Upper lobe of left lung (tissue), 6 donors: ENCODE measurements at regions not wholly inside any gene's neighbourhood (a gene's known extent, or its start where the extent isn't known, plus 50 kb on each side); places are given as distances from the start of the nearest gene placed in this dataset.
A peak's percentile ranks its signal among the peaks of the same experiment; 100 is the strongest.

Experiments
- ATAC-seq, 2 donors: fragments of 200-7000 bp; cut with Tn5 transposase; one replicate each; pipeline ENCODE4 v1.9.1; 2022; ENCODE audit warnings: mild to moderate bottlenecking in 2 of 2, moderate library complexity in 2 of 2; ENCODE audit not compliant: low FRiP score in 2 of 2
- DNase-seq, 2 donors: peaks; one replicate each; pipeline ENCODE4 v3.0.0-alpha.2; 2019 to 2020
- H3K27ac ChIP-seq, 4 donors: fragments of 200-600 bp; sonication (generic); one replicate each; pipeline ENCODE4 v1.5.1; 2016 to 2019
- H3K27me3 ChIP-seq, 4 donors: fragments of 200-600 bp; sonication (generic); one replicate each; pipeline ENCODE4 v1.5.1; 2017 to 2019
- H3K36me3 ChIP-seq, 4 donors: fragments of 200-600 bp; sonication (generic); one replicate each; pipeline ENCODE4 v1.5.1; 2016 to 2019
- H3K4me1 ChIP-seq, 4 donors: fragments of 200-600 bp; sonication (generic); one replicate each; pipeline ENCODE4 v1.5.1; 2018 to 2019
- H3K4me3 ChIP-seq, 4 donors: fragments of 200-600 bp; sonication (generic); one replicate each; pipeline ENCODE4 v1.5.1; 2017 to 2019; ENCODE audit warnings: mild to moderate bottlenecking in 2 of 4, moderate library complexity in 1 of 4
- H3K9me3 ChIP-seq, 4 donors: fragments of 200-600 bp; sonication (generic); one replicate each; pipeline ENCODE4 v1.5.1; 2018 to 2019
- EP300 ChIP-seq, 4 donors: sonication (generic); formaldehyde crosslinking; IDR thresholded peaks; one replicate each; pipeline ENCODE4 v1.5.1; 2017; ENCODE audit warnings: antibody characterized with exemption in 4 of 4, control low read depth in 2 of 4
- POLR2A ChIP-seq, 4 donors: fragments of 450-650 bp; IDR thresholded peaks; one replicate each; pipeline ENCODE4 v1.5.1; 2016 to 2017; ENCODE audit warnings: antibody characterized with exemption in 4 of 4, mild to moderate bottlenecking in 2 of 4
- POLR2AphosphoS5 ChIP-seq, 2 donors: sonication (generic); formaldehyde crosslinking; IDR thresholded peaks; one replicate each; pipeline ENCODE4 v1.5.1; 2017; ENCODE audit warnings: antibody characterized with exemption in 2 of 2
- WGBS, 2 donors: methylation state at CpG; one replicate each; pipeline ENCODE4 v1.1.5; 2017 to 2018; 5-methylcytosine and 5-hydroxymethylcytosine counted together
- TF ChIP-seq, protein P1 (sequence below), 6 experiments: fragments of 450-650 bp in 4 of 6; fragments of 200-600 bp in 2 of 6; sonication (generic) in 2 of 6; IDR thresholded peaks; one replicate each; pipeline ENCODE4 v1.5.1; 2016 to 2019; ENCODE audit warnings: antibody characterized with exemption in 6 of 6
- donor health status: DM: no; HTN: no; CAD: no; lungs with moderate emphysema.
- donor health status: DM: no; HTN: yes; CAD: no; lungs with severe emphysema.

DNA sequence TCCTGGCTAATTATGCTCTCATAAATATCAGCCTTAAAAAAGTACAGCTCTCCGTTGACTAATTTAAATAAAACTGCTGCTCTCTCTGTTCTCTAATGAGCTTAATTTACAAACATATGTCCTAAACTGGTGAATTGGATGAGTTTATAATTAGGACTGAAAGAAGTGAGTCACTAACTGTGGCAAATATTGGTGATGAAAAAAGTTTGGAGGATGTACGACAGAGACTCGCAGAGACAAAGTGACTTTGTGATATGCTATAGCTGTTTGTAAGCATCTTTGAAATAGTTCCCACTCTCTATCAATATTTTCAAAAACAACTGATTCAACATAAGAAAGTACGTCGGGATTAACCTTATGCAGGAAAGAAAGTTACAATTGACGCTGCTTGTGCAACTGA is 138.9 kb upstream of the TMEFF2 start:
- no peaks in the 10 kb centered on the region for H3K27me3 ChIP-seq

GRCh38 chr2:192328297-192328696 is 133.6 kb upstream of the TMEFF2 start:
- no peaks in the 10 kb centered on the region for H3K27me3 ChIP-seq
- ATAC-seq: no peak
- 93 to 95% methylated on average over 3 of the region's 3 CpGs for WGBS, 2 donors

More for the DNA sequence above, 138.9 kb upstream of the TMEFF2 start:
- no peaks in the 10 kb centered on the region for H3K9me3 ChIP-seq
- WGBS, 2 donors: 77 to 87% methylated on average over 6 of the region's 6 CpGs
- no peak overlapping the region for H3K27ac ChIP-seq
- no peaks in the 10 kb centered on the region for H3K36me3 ChIP-seq
- no peak for TF ChIP-seq POLR2A (IDR thresholded peaks at IDR 0.05)
- no peak for TF ChIP-seq POLR2AphosphoS5 (IDR thresholded peaks at IDR 0.05)
- TF ChIP-seq, protein P1, sequence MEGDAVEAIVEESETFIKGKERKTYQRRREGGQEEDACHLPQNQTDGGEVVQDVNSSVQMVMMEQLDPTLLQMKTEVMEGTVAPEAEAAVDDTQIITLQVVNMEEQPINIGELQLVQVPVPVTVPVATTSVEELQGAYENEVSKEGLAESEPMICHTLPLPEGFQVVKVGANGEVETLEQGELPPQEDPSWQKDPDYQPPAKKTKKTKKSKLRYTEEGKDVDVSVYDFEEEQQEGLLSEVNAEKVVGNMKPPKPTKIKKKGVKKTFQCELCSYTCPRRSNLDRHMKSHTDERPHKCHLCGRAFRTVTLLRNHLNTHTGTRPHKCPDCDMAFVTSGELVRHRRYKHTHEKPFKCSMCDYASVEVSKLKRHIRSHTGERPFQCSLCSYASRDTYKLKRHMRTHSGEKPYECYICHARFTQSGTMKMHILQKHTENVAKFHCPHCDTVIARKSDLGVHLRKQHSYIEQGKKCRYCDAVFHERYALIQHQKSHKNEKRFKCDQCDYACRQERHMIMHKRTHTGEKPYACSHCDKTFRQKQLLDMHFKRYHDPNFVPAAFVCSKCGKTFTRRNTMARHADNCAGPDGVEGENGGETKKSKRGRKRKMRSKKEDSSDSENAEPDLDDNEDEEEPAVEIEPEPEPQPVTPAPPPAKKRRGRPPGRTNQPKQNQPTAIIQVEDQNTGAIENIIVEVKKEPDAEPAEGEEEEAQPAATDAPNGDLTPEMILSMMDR (IDR thresholded peaks at IDR 0.05): no peak
- no peak for TF ChIP-seq EP300 (IDR thresholded peaks at IDR 0.05)
- no peak overlapping the region for H3K4me3 ChIP-seq
- no peak for DNase-seq
- H3K4me1 ChIP-seq: no peaks in the 10 kb centered on the region
- ATAC-seq: no peak

GRCh38 chr2:192327576-192327975 is 132.8 kb upstream of the TMEFF2 start:
- ATAC-seq: no peak
- no peaks in the 10 kb centered on the region for H3K9me3 ChIP-seq

More at GRCh38 chr2:192328297-192328696, 133.6 kb upstream of the TMEFF2 start:
- Histone ChIP-seq H3K4me3 (no peak overlapping the region), H3K4me1 (no peaks in the 10 kb centered on the region), H3K36me3 (no peaks in the 10 kb centered on the region), H3K27ac (no peak overlapping the region), H3K9me3 (no peaks in the 10 kb centered on the region)
- TF ChIP-seq, protein P1 (IDR thresholded peaks at IDR 0.05): no peak
- TF ChIP-seq POLR2A (IDR thresholded peaks at IDR 0.05) (no peak), POLR2AphosphoS5 (IDR thresholded peaks at IDR 0.05) (no peak), EP300 (IDR thresholded peaks at IDR 0.05) (no peak)
- DNase-seq: no peak

GRCh38 chr2:192315543-192315942 is 120.8 kb upstream of the TMEFF2 start:
- Histone ChIP-seq H3K9me3 (peaks cover 0 to 9% (median 0%) of the 10 kb centered on the region in 4 donors), H3K27me3 (no peaks in the 10 kb centered on the region), H3K4me1 (no peaks in the 10 kb centered on the region), H3K27ac (no peak overlapping the region), H3K4me3 (no peak overlapping the region), H3K36me3 (no peaks in the 10 kb centered on the region)
- TF ChIP-seq EP300 (IDR thresholded peaks at IDR 0.05) (no peak), POLR2AphosphoS5 (IDR thresholded peaks at IDR 0.05) (no peak), POLR2A (IDR thresholded peaks at IDR 0.05) (no peak)
- TF ChIP-seq, protein P1 (IDR thresholded peaks at IDR 0.05): no peak
- DNase-seq (peak in 1 of 2 donors; percentile 51), ATAC-seq (no peak)
- WGBS, 2 donors: 90 to 96% methylated on average over 3 of the region's 3 CpGs

More at GRCh38 chr2:192327576-192327975, 132.8 kb upstream of the TMEFF2 start:
- Histone ChIP-seq H3K4me3 (no peak overlapping the region), H3K36me3 (no peaks in the 10 kb centered on the region), H3K27me3 (no peaks in the 10 kb centered on the region), H3K27ac (no peak overlapping the region), H3K4me1 (no peaks in the 10 kb centered on the region)
- TF ChIP-seq POLR2A (IDR thresholded peaks at IDR 0.05) (no peak), EP300 (IDR thresholded peaks at IDR 0.05) (no peak), POLR2AphosphoS5 (IDR thresholded peaks at IDR 0.05) (no peak)
- TF ChIP-seq, protein P1 (IDR thresholded peaks at IDR 0.05): no peak
- 62 to 77% methylated on average over 1 of the region's 1 CpG for WGBS, 2 donors
- no peak for DNase-seq

DNA sequence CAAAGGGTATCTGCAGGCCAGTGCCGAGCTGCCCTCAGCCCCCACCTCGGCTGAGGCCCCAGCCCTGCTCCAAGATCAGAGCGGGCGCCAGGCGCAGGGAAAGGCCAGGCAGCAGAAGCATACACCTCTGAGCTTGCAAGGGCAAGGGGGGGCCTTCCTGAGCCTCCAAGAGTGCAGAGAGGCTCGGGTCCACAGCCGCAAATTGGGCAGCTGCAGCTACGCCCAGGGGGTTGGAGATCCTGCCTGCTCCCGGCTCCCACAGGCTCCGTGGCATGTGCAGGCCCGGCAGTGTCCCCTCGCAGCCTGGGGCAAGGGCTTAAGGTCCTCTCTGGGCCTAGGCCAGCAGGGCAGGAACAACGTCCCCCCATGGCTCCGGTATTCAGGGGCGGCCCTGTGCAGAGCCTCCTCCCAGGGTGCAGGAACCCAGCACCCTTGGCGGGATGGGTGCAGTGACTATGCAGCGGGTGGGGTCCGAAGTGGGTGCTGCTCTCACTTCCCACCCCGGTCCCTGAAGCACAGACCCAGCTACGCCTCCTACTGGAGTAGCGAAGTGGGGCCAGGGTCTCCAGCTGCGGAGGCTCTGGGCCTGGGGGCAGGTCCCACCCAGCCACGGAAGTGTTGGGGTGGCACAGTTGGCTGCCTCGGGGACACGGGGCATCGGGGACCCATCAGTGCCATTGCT is 120.2 kb upstream of the TMEFF2 start:
- WGBS, 2 donors: 80 to 93% methylated on average over 1 to 19 of the region's 26 CpGs
- Histone ChIP-seq H3K36me3 (no peaks in the 10 kb centered on the region), H3K4me3 (no peak overlapping the region), H3K4me1 (no peaks in the 10 kb centered on the region), H3K27ac (no peak overlapping the region), H3K27me3 (no peaks in the 10 kb centered on the region), H3K9me3 (peaks cover 0 to 9% (median 0%) of the 10 kb centered on the region in 4 donors)
- peak in 1 of 2 donors; percentile 59 for DNase-seq
- no peak for TF ChIP-seq EP300 (IDR thresholded peaks at IDR 0.05)
- TF ChIP-seq, protein P1 (IDR thresholded peaks at IDR 0.05): no peak
- no peak for TF ChIP-seq POLR2A (IDR thresholded peaks at IDR 0.05)
- TF ChIP-seq POLR2AphosphoS5 (IDR thresholded peaks at IDR 0.05): no peak
- ATAC-seq: peak; percentile 41 to 53
